Stimulated activated naive CD8-positive, alpha-beta T cell treated with anti-CD3 and anti-CD28 coated beads, Interleukin-15, Interleukin-2, amounts not matched to agents 100 ng/mL and 50 ng/mL, for 24 hours (primary cell): ENCODE measurements at regions not wholly inside any gene's neighbourhood (a gene's known extent, or its start where the extent isn't known, plus 50 kb on each side); places are given as distances from the start of the nearest gene placed in this dataset.

Experiments used
- H3K27ac Mint-ChIP-seq: one replicate; pipeline ENCODE4 v1.8.0; 2021; ENCODE audit warnings: mild to moderate bottlenecking, mixed read lengths
- H3K27me3 Mint-ChIP-seq: one replicate; pipeline ENCODE4 v1.8.0; 2021; ENCODE audit warnings: mixed read lengths
- H3K36me3 Mint-ChIP-seq: one replicate; pipeline ENCODE4 v1.8.0; 2021; ENCODE audit warnings: low read depth, mixed read lengths
- H3K4me1 Mint-ChIP-seq: one replicate; pipeline ENCODE4 v1.8.0; 2021; ENCODE audit warnings: low read depth, mixed read lengths
- H3K4me3 Mint-ChIP-seq: one replicate; pipeline ENCODE4 v1.8.0; 2021; ENCODE audit warnings: mild to moderate bottlenecking, mixed read lengths
- H3K9me3 Mint-ChIP-seq: one replicate; pipeline ENCODE4 v1.8.0; 2021; ENCODE audit warnings: mixed read lengths

DNA sequence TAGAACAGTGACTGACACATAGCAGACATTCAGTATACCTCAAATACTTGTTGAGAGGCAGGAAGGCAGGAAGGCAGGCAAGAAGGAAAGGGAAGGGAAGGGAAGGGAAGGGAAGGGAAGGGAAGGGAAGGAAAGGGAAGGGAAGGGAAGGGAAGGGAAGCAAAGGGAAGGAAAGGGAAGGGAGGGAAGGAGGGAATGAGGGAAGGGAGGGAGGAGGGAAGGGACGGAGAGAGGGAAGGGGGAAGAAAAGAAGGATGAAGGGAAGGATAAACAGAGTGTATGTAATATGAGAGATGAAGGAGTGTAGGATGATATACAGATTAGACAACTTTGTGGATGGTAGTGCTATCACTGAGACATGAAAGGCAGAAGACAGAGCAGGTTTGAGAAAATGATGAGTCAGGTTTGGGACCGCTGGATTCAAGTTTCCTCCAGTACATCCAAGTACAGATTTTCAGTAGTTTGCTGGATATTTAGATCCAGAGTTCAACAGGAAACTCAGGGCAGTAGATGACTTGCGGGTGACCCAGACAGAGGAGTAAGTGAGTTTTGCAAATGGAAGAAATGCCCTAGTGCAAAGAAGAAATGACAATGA is 85.9 kb downstream of the MAFB start:
- Mint-ChIP-seq H3K4me1 (no peaks in the 10 kb centered on the region), H3K9me3 (peaks cover 11% of the 10 kb centered on the region), H3K27ac (no peak overlapping the region), H3K36me3 (no peaks in the 10 kb centered on the region), H3K4me3 (no peak overlapping the region), H3K27me3 (peaks cover 16% of the 10 kb centered on the region)

DNA sequence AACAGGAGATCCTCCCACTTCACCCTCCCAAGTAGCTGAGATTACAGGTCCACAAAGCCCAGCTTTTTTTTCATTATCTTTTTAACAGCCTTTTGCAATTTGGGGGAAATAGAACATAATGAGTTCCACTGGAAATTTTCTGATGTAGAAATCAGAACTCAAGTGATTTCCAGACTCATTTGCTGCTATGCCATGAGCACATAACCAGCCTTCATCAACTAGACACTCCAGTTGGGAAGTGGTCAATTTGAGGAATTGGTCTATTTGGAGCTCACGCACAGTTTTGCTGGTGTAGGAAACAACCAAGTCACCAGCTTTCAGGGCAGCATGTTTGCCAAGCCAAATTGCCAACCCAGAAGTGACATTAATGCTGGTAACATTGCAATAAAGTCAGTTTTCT is 86.7 kb downstream of the MAFB start:
- Mint-ChIP-seq H3K27ac (no peak overlapping the region), H3K27me3 (peaks cover 13% of the 10 kb centered on the region), H3K9me3 (peaks cover 11% of the 10 kb centered on the region), H3K36me3 (no peaks in the 10 kb centered on the region), H3K4me3 (no peak overlapping the region), H3K4me1 (no peaks in the 10 kb centered on the region)

DNA sequence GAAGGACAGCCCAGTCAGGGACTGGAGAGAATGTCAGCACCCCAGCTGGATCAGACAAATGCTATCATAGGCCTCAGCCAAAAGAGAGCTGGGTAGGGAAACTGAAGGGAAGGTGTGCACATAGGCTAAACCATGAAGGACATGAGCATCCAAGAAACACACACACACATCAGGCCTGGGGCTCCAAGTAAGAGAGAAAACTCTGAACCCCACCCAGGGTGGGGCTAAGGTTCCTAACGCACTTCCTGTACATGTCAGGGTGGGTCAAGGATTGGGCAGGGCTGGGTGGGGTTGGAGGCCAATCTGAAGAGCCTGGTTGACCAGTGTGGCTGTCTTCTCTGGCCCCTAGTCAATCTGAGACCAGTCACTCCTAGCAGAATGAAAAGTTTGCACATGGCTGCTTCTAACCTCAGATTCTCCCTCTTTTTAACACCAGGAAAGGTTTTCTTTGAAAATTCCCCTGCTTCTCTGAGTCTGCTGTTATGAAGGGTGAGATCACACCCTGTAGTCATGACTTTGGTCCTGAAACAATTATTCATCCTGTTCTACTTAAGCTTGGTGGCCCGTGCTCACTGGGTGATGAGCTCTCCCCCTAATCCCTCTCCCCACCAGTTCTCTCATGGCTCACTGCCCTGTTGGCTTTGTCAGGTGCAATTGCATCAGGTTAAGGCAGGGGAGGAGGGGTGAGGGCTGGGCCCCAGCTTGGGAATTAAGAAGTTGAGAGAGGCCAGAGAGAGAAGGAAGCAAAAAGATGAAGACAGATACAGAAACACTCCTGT is 88.4 kb downstream of the MAFB start:
- H3K27ac Mint-ChIP-seq: no peak overlapping the region
- H3K9me3 Mint-ChIP-seq: peaks cover 11% of the 10 kb centered on the region
- no peaks in the 10 kb centered on the region for H3K36me3 Mint-ChIP-seq
- no peaks in the 10 kb centered on the region for H3K4me1 Mint-ChIP-seq
- H3K27me3 Mint-ChIP-seq: peaks cover 10% of the 10 kb centered on the region
- no peak overlapping the region for H3K4me3 Mint-ChIP-seq

DNA sequence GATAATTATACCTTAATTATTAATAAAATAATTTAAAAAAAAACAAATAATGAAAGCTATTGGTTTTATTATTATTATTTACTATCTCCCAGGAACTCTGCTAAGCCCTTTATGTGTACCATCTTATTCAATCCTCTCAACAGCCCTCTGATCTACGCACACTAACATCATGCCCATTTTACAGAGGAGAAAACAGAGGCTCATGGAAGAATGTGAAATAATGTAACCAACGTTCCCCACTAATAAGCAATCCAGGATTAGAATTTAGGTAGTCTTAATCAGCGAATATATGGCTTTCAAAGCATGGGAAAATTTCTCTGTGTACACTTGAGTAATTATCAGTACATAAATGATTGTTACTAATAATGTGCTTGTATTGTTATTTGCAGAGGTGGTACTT is 89.0 kb downstream of the MAFB start:
- H3K4me3 Mint-ChIP-seq: no peak overlapping the region
- no peaks in the 10 kb centered on the region for H3K36me3 Mint-ChIP-seq
- peaks cover 15% of the 10 kb centered on the region for H3K27me3 Mint-ChIP-seq
- no peaks in the 10 kb centered on the region for H3K4me1 Mint-ChIP-seq
- peaks cover 11% of the 10 kb centered on the region for H3K9me3 Mint-ChIP-seq
- H3K27ac Mint-ChIP-seq: no peak overlapping the region

DNA sequence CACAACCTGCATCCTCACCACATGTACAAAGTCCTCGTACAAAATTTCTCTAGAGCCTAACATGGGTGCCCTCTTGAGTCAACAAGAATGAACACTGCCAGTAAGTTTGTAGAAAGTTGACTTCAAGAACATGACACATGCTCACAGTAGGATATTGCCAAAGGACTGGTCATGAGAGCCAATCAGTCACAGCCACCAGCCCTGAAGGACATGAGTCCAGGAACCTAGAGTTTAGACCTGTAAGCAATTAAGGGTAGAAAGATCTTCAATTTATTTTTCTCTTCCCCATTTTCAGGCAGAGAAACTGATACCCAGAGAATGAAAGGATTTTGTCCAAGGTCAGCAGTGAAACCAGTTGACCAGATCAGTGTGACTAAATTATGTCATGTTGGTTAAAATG is 96.1 kb downstream of the MAFB start:
- peaks cover 9% of the 10 kb centered on the region for H3K9me3 Mint-ChIP-seq
- no peaks in the 10 kb centered on the region for H3K36me3 Mint-ChIP-seq
- no peaks in the 10 kb centered on the region for H3K4me1 Mint-ChIP-seq
- no peak overlapping the region for H3K27ac Mint-ChIP-seq
- no peak overlapping the region for H3K4me3 Mint-ChIP-seq
- H3K27me3 Mint-ChIP-seq: peaks cover 25% of the 10 kb centered on the region

DNA sequence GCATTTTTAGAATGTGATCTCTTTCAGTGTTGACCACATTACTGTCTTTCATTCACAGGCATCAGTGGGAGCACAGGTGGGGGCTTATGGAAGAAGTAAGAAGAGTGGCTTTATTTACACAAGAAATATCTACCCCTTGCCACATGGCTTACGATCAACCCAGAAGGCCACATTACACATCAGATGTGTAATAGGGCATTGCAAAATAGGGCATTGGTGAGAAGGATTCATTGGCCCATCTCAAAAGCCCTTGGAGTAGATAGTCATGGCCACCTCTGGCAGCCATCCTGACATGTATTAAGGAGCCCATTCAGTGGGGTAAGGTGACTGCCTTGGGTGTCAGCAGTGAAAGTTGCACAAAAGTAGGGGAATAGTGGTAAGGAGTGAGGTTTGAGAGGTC is 97.5 kb downstream of the MAFB start:
- Mint-ChIP-seq H3K27me3 (peaks cover 20% of the 10 kb centered on the region), H3K36me3 (no peaks in the 10 kb centered on the region), H3K4me1 (no peaks in the 10 kb centered on the region)

DNA sequence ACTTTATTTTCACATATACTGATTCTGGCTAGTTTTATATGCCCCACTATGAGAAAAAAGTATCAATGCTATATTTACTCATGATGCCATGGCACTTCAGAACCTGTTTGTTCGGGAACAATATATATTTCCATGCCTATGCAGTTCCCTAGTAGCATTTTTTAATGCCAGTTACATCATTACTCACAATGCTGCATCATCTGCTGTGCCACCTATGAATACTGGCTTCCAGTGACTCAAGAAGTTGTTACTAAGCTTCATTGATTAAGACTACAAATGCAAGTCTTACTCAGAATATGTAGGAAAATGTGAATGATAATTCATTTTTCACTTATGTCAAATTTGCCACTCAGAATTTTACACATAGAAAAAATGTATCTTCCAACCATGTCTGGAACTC is 97.9 kb downstream of the MAFB start:
- Mint-ChIP-seq H3K27ac (no peak overlapping the region), H3K27me3 (peaks cover 20% of the 10 kb centered on the region), H3K4me1 (no peaks in the 10 kb centered on the region), H3K9me3 (peaks cover 9% of the 10 kb centered on the region), H3K4me3 (no peak overlapping the region), H3K36me3 (no peaks in the 10 kb centered on the region)

More for the DNA sequence above, 97.5 kb downstream of the MAFB start:
- Mint-ChIP-seq H3K9me3 (peaks cover 9% of the 10 kb centered on the region), H3K4me3 (no peak overlapping the region), H3K27ac (no peak overlapping the region)

DNA sequence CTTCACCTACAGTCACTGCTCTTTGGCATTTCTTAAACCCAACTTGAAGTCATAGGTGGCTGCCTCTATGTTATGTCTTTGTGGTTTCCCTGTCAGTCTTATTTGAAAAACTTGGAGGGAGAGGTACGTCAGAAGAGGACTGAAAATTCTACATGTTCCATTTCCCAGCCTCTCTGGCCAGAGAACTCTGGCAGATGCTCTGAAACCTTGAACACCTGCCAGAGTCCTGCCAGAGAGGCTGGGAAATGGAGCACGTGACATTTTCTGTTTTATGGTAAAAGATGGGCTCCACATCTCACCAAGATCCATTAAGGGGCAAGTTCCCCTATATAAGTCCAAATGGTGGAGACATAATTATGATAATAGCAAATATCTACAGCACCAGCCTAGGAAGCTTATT is 99.5 kb downstream of the MAFB start:
- Mint-ChIP-seq H3K27me3 (peaks cover 15% of the 10 kb centered on the region), H3K4me3 (no peak overlapping the region), H3K27ac (no peak overlapping the region), H3K9me3 (peaks cover 9% of the 10 kb centered on the region), H3K36me3 (no peaks in the 10 kb centered on the region), H3K4me1 (no peaks in the 10 kb centered on the region)

DNA sequence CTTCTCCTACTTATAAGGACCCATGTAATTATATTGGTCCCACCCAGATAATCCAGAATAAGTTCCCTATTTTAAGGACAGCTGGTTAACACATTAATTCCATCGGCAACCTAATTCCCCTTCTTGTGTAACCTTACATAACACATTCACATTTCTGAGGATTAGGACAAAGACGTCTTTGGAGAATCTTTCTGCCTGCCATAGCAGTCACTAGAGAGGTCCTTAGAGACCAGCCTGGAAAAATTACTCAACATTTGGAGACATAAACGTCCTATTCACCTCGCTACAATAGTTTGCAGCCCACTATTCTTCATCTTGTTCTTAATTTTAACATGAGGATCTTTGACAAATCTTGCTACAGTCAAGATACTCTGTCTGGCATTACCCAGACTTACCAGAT is 100.1 kb downstream of the MAFB start:
- Mint-ChIP-seq H3K36me3 (no peaks in the 10 kb centered on the region), H3K4me3 (no peak overlapping the region), H3K4me1 (no peaks in the 10 kb centered on the region)

DNA sequence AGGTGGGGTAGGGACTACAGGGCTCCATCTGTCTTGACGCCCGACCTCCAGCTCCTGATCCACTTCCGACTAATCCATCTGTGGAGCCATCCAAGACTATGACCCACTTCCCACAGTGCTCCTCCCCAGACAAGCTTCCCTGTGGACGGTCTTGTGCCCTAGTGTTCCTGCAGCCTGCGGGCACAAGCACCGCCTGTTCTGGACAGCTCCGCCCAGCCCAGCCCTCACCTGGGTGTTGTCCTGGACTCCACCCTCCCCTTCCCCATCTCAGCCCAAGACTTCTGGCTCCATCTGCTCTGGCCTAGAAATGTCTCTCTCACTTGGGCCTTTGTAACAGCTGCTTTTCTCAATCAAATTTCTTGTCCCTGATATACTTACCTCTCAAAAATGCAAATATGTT is 102.0 kb downstream of the MAFB start:
- Mint-ChIP-seq H3K4me3 (no peak overlapping the region), H3K36me3 (no peaks in the 10 kb centered on the region)

More for the DNA sequence above, 100.1 kb downstream of the MAFB start:
- H3K9me3 Mint-ChIP-seq: peaks cover 9% of the 10 kb centered on the region
- peaks cover 15% of the 10 kb centered on the region for H3K27me3 Mint-ChIP-seq
- H3K27ac Mint-ChIP-seq: no peak overlapping the region

DNA sequence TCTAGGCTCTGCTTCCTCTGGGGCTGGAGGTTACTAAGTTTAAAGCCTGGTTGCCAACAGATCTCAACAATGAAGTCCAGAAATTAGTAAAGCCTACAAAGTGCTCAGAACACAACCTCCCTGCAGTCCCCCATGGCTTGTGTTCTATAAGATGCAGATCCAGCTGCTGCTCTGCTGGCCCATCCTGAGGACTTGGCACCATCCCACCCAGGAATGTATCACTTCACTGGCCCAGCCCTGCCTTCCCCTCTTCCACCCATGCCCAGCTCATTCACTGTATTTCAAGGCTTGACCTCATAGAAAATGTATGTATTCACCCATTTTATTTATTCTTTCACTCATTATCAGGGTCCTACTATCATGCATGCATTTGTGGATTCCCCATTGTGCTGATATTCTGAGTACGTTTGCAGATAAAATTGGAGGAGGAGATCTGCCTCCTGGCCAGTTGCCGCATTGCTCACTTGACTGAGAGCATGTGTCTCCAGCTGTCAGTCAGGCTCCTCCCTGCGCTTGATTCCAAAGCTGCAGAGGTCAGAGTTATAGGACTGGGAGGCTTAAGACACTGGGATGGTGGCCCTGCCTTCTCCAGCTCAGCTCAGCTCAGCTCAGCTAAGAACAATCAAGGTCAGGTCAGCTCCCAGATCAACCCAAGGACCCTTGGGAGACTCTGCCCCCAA is 104.8 kb downstream of the MAFB start:
- Mint-ChIP-seq H3K4me1 (no peaks in the 10 kb centered on the region), H3K27me3 (peaks cover 4% of the 10 kb centered on the region), H3K36me3 (no peaks in the 10 kb centered on the region), H3K4me3 (no peak overlapping the region), H3K9me3 (no peaks in the 10 kb centered on the region), H3K27ac (no peak overlapping the region)

More for the DNA sequence above, 102.0 kb downstream of the MAFB start:
- H3K9me3 Mint-ChIP-seq: peaks cover 5% of the 10 kb centered on the region
- H3K27ac Mint-ChIP-seq: no peak overlapping the region
- peaks cover 11% of the 10 kb centered on the region for H3K27me3 Mint-ChIP-seq
- no peaks in the 10 kb centered on the region for H3K4me1 Mint-ChIP-seq

DNA sequence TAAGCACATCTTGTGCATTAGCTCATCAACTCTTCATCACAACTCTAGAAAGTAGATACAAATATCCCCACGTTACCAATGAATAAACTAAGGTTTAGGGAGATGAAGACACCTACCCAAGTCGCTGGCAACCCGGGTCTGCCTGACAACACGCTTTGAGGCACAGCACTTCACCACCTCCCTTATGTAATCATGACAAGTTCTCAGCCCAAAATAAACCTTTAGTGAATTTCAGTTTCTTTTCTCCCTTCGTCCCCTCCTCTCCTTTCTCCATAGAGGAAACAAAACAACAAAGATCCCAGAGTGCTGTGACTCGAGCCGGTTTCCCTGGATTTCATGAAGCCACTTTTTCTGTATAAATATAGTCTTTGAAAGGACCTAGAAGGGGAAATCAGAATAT is 105.4 kb downstream of the MAFB start:
- no peak overlapping the region for H3K4me3 Mint-ChIP-seq
- no peaks in the 10 kb centered on the region for H3K4me1 Mint-ChIP-seq
- H3K27me3 Mint-ChIP-seq: peaks cover 4% of the 10 kb centered on the region
- no peaks in the 10 kb centered on the region for H3K9me3 Mint-ChIP-seq
- H3K36me3 Mint-ChIP-seq: no peaks in the 10 kb centered on the region
- H3K27ac Mint-ChIP-seq: no peak overlapping the region

DNA sequence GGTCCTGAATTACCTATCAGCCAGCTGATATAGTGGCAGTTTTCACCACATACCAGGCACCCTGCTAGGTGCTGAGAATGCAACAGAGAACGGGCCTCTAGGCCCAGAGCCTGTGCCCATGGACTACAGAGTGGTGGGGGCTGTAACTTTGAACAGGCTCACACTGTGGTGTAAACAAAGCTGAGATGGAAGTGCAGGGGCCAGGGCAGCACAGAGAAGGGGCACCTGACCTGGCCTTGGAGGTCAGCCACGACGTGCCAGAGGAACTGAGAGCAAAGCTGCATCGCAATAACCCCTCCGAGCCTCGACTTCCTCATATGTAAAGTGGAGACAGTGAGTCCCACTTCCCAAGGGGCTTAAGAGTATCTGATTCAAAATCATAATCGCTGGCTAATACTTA is 105.8 kb downstream of the MAFB start:
- H3K27me3 Mint-ChIP-seq: peaks cover 4% of the 10 kb centered on the region
- no peak overlapping the region for H3K27ac Mint-ChIP-seq
- no peaks in the 10 kb centered on the region for H3K4me1 Mint-ChIP-seq
- no peaks in the 10 kb centered on the region for H3K9me3 Mint-ChIP-seq
- H3K36me3 Mint-ChIP-seq: no peaks in the 10 kb centered on the region
- H3K4me3 Mint-ChIP-seq: no peak overlapping the region

DNA sequence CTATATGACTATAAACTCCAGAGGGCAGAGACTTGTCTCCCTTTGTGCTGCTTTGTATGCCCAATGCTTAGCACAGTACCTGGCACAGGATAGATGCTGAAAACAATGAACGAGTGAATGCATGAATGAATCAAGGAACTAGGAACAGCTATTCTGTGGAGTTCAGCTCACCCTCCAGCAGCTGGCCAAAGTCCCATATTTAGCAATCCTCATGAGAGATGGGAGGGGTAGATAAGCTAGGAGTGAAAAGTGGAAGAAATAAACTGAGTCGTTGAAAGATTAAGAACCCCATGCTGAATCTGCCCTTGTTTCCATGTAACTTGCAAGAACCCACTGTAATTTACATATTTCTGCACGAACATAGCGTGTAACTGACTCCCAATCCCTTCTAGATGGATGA is 106.5 kb downstream of the MAFB start:
- Mint-ChIP-seq H3K4me1 (no peaks in the 10 kb centered on the region), H3K27ac (no peak overlapping the region), H3K36me3 (no peaks in the 10 kb centered on the region), H3K9me3 (no peaks in the 10 kb centered on the region), H3K4me3 (no peak overlapping the region), H3K27me3 (peaks cover 4% of the 10 kb centered on the region)

DNA sequence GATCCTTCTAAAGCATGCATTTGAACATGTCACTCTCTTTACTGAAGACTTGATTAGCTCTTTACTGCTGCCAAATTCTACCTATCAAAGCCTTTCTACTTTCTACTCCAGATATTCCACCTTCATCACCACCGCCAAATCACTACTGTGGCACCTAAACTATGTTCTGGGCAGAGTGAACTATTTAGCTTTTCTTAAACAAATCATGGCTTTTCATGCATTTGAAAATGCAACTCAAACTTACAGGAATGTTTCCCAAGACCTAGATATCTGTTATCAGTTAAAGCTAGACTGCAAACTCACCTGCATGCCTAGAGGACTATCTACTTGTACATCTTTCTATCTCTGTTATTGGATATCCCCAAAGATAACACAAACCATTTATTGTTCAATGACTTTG is 109.3 kb downstream of the MAFB start:
- no peaks in the 10 kb centered on the region for H3K4me1 Mint-ChIP-seq
- no peak overlapping the region for H3K27ac Mint-ChIP-seq
- H3K36me3 Mint-ChIP-seq: no peaks in the 10 kb centered on the region
- H3K27me3 Mint-ChIP-seq: peaks cover 7% of the 10 kb centered on the region
- no peaks in the 10 kb centered on the region for H3K9me3 Mint-ChIP-seq
- no peak overlapping the region for H3K4me3 Mint-ChIP-seq
